SK-N-SH (cell line): ENCODE measurements at regions not wholly inside any gene's neighbourhood (a gene's known extent, or its start where the extent isn't known, plus 50 kb on each side); places are given as distances from the start of the nearest gene placed in this dataset.

ENCODE experiments used
- CTCF ChIA-PET: fragments of 300-600, 350-600 bp; formaldehyde crosslinking; extraction: SDS; loops from one replicate; lab custom pipeline; 2021; lab: Yijun Ruan, JAX
- POLR2A ChIA-PET: fragments of 350-600 bp; sonication (Branson Sonifier 250); formaldehyde crosslinking; extraction: SDS; loops from one replicate; lab custom pipeline; 2020; ENCODE audit warnings: antibody characterized with exemption, inconsistent platforms; lab: Yijun Ruan, JAX
- DNase-seq: peaks from one replicate; pipeline ENCODE4 v3.0.0; 2012
- H2AFZ ChIP-seq: fragments of 200-600 bp; sonication (generic); 2 replicates; pipeline ENCODE4 v1.8.1; 2016; ENCODE audit warnings: antibody characterized with exemption, mild to moderate bottlenecking, low read depth
- H3F3A ChIP-seq: fragments of 200-600 bp; sonication (generic); replicated peaks from 2 replicates; pipeline ENCODE3; 2016; ENCODE audit warnings: antibody characterized with exemption, mild to moderate bottlenecking; ENCODE audit not compliant: insufficient read depth
- H3K27ac ChIP-seq, 2 experiments: fragments of 200-500 bp in 1 of 2; fragments of 200-600 bp in 1 of 2; sonication (Bioruptor generic) in 1 of 2; sonication (generic), shearing (Covaris generic) in 1 of 2; 2 replicates each; pipeline versions ENCODE4 v1.5.1 to v1.6.1; 2014 to 2016; ENCODE audit warnings: low read depth in 2 of 2, inconsistent platforms in 1 of 2, low read length in 1 of 2, mild to moderate bottlenecking in 1 of 2, mixed read lengths in 1 of 2
- H3K27me3 ChIP-seq: fragments of 200-600 bp; sonication (generic), shearing (Covaris generic); 2 replicates; pipeline ENCODE4 v1.6.1; 2016; ENCODE audit warnings: mixed run types; ENCODE audit not compliant: insufficient read depth
- H3K36me3 ChIP-seq, 2 experiments: fragments of 200-500 bp in 1 of 2; fragments of 200-600 bp in 1 of 2; sonication (Bioruptor generic) in 1 of 2; sonication (generic) in 1 of 2; replicated peaks in 1 of 2; 2 replicates each; pipeline versions ENCODE3 to v1.5.1; 2014 to 2016; ENCODE audit warnings: low read length in 1 of 2, mild to moderate bottlenecking in 1 of 2; ENCODE audit not compliant: insufficient read depth in 2 of 2, control insufficient read depth in 1 of 2
- H3K4me1 ChIP-seq, 2 experiments: fragments of 200-500 bp in 1 of 2; fragments of 200-600 bp in 1 of 2; sonication (Bioruptor generic) in 1 of 2; sonication (generic), shearing (Covaris generic) in 1 of 2; 2 replicates each; pipeline versions ENCODE4 v1.5.1 to v1.6.1; 2014 to 2016; ENCODE audit warnings: low read depth in 1 of 2, low read length in 1 of 2, mixed run types in 1 of 2; ENCODE audit not compliant: insufficient read depth in 2 of 2, control insufficient read depth in 1 of 2
- H3K4me2 ChIP-seq: fragments of 200-600 bp; sonication (generic), shearing (Covaris generic); 2 replicates; pipeline ENCODE4 v1.6.1; 2017; ENCODE audit warnings: mixed run types
- H3K4me3 ChIP-seq, 2 experiments: fragments of 200-500 bp in 1 of 2; fragments of 200-600 bp in 1 of 2; sonication (Bioruptor generic) in 1 of 2; sonication (generic), shearing (Covaris generic) in 1 of 2; 2 replicates each; pipeline versions ENCODE4 v1.5.1 to v1.8.1; 2014 to 2016; ENCODE audit warnings: low read depth in 2 of 2, inconsistent platforms in 1 of 2, low read length in 1 of 2, mild to moderate bottlenecking in 1 of 2, mixed read lengths in 1 of 2, moderate library complexity in 1 of 2
- H3K79me2 ChIP-seq: fragments of 200-600 bp; sonication (generic); 2 replicates; pipeline ENCODE4 v1.8.1; 2017; ENCODE audit warnings: mild to moderate bottlenecking; ENCODE audit not compliant: insufficient read depth
- H3K9ac ChIP-seq: fragments of 200-600 bp; sonication (generic); 2 replicates; pipeline ENCODE4 v1.6.1; 2017; ENCODE audit warnings: mixed run types
- H3K9me2 ChIP-seq: fragments of 200-600 bp; sonication (generic); 2 replicates; pipeline ENCODE4 v1.6.1; 2017; ENCODE audit warnings: mixed run types
- H3K9me3 ChIP-seq: fragments of 200-600 bp; sonication (generic); 2 replicates; pipeline ENCODE4 v1.6.1; 2017; ENCODE audit warnings: mixed run types, mild to moderate bottlenecking, moderate library complexity
- H4K20me1 ChIP-seq: fragments of 200-600 bp; sonication (generic); 2 replicates; pipeline ENCODE4 v1.6.1; 2017; ENCODE audit warnings: mild to moderate bottlenecking, mixed run types; ENCODE audit not compliant: insufficient read depth
- CHD2 ChIP-seq: fragments of 150-350 bp; IDR thresholded peaks from 2 replicates; pipeline ENCODE4 v1.6.1; 2018; ENCODE audit warnings: low read length; ENCODE audit not compliant: partially characterized antibody
- ELF1 ChIP-seq: IDR thresholded peaks from 2 replicates; pipeline ENCODE4 v1.4.0; 2012
- EP300 ChIP-seq, 2 experiments: IDR thresholded peaks; 2 replicates each; pipeline versions ENCODE4 v1.4.0 to v1.6.1; 2012; ENCODE audit warnings: borderline replicate concordance in 1 of 2, low read depth in 1 of 2, low read length in 1 of 2
- EZH2phosphoT487 ChIP-seq: fragments of 200-600 bp; sonication (generic); IDR thresholded peaks from 2 replicates; pipeline ENCODE4 v1.6.1; 2017; ENCODE audit warnings: low read depth, mixed run types, mild to moderate bottlenecking, antibody characterized with exemption, moderate library complexity, borderline replicate concordance
- GATA2 ChIP-seq: sonication (generic); formaldehyde crosslinking; IDR thresholded peaks from 2 replicates; pipeline ENCODE4 v1.5.0; 2020; ENCODE audit warnings: mild to moderate bottlenecking, missing genetic modification reagents
- JUND ChIP-seq: IDR thresholded peaks from 2 replicates; pipeline ENCODE4 v1.4.0; 2012
- MEF2A ChIP-seq: IDR thresholded peaks from 2 replicates; pipeline ENCODE4 v1.4.0; 2012; ENCODE audit warnings: low read depth, borderline replicate concordance
- NFIC ChIP-seq: IDR thresholded peaks from 2 replicates; pipeline ENCODE4 v1.4.0; 2012; ENCODE audit warnings: borderline replicate concordance
- POLR2AphosphoS5 ChIP-seq: IDR thresholded peaks from 2 replicates; pipeline ENCODE4 v1.6.1; 2012; ENCODE audit warnings: low read depth, low read length
- RFX5 ChIP-seq: IDR thresholded peaks from 2 replicates; pipeline ENCODE4 v1.6.1; 2012; ENCODE audit warnings: mild to moderate bottlenecking, improper control_type of control experiment, low read length
- RXRA ChIP-seq: IDR thresholded peaks from 2 replicates; pipeline ENCODE4 v1.4.0; 2012; ENCODE audit warnings: low read depth, mild to moderate bottlenecking, borderline replicate concordance
- SIN3A ChIP-seq: IDR thresholded peaks from 2 replicates; pipeline ENCODE4 v1.6.1; 2012; ENCODE audit warnings: low read depth, mild to moderate bottlenecking, low read length, moderate library complexity, borderline replicate concordance
- SMC3 ChIP-seq: IDR thresholded peaks from 2 replicates; pipeline ENCODE4 v1.6.1; 2012; ENCODE audit warnings: low read depth, low read length, improper control_type of control experiment
- TAF1 ChIP-seq: IDR thresholded peaks from 2 replicates; pipeline ENCODE4 v1.6.1; 2012; ENCODE audit warnings: low read depth, mild to moderate bottlenecking, low read length, moderate library complexity, borderline replicate concordance
- TCF12 ChIP-seq: IDR thresholded peaks from 2 replicates; pipeline ENCODE4 v1.4.0; 2012
- YY1 ChIP-seq: IDR thresholded peaks from 2 replicates; pipeline ENCODE4 v1.4.0; 2012; ENCODE audit warnings: low read depth, mild to moderate bottlenecking
- WGBS: methylation state at CpG from one replicate; pipeline ENCODE4 v1.1.6; 2017; ENCODE audit warnings: low lambda C conversion rate; 5-methylcytosine and 5-hydroxymethylcytosine counted together
- TF ChIP-seq, protein P1 (sequence below): fragments of 150-350 bp; IDR thresholded peaks from 2 replicates; pipeline ENCODE4 v1.6.1; 2017; ENCODE audit warnings: antibody characterized with exemption, low read length, low read depth, borderline replicate concordance
- TF ChIP-seq, protein P2 (sequence below): fragments of 200-600 bp; sonication (generic); IDR thresholded peaks from 2 replicates; pipeline ENCODE4 v1.6.1; 2017; ENCODE audit warnings: antibody characterized with exemption, mild to moderate bottlenecking, moderate library complexity
- TF ChIP-seq, protein P3 (sequence below): IDR thresholded peaks from 2 replicates; pipeline ENCODE4 v1.6.1; 2012; ENCODE audit warnings: mild to moderate bottlenecking, low read depth, low read length, moderate library complexity
- TF ChIP-seq, protein P4 (sequence below): IDR thresholded peaks from 2 replicates; pipeline ENCODE4 v1.4.0; 2012; ENCODE audit warnings: low read depth, borderline replicate concordance

DNA sequence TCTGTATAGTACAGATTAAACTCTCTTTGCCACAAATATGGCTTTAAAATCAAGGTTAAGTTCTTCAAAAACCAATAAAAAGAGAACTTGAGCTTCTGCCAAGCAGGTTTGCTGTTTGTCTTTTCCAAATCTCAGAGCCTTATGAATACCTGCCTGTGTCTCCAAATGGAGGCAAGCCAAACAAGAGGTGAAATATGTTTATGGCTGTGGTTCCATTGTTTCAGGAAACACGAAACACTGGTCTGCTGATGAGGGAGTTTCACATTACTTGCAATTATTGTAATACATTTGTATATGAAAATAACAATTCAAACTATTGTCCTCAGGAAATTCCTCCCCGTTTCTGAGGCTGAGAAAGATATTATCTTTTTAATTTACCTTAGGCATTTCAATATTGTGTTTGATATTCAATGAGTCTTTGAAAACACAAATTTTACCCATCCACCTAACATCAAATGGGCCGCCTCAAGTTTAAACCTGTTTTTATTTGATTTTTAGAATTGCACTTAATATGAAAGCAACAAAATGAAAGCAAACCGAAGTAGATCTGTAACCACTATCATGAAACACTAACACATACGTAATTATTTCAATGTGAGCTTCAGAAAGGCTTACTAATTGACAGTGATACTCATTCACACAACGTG lies 359.3 kb downstream of the HGF start:
- peak overlapping the region; percentile 38; the same call in 1 of the 2 replicates for H2AFZ ChIP-seq
- no peaks in the 10 kb centered on the region for H3K79me2 ChIP-seq
- CTCF ChIA-PET = interaction anchor here (1.0 kb wide), 1 partner anchor 37 kb away, joined by 3 read pairs; no protein-coding TSS in a partner anchor

DNA sequence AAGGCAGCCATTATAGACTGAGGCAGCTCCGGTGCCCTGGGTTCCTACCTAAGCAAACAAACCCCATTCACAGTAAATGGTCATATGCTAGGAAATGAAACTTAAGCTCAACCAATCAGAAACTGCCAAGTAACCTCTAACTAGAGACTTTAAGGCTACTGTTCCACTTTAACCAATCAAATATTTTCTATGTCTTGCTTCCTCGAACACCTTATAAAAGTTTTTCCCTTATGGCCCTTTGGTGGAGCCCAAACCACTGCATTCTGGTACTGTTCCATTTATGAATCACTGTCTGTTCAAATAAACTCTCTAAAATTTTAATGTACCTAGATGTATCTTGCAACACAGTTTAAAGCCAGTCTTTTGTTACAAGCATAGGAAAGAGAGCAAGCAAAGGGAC lies 361.1 kb downstream of the HGF start:
- Histone ChIP-seq H3K4me2 (no peak overlapping the region), H3K27ac (no peak overlapping the region), H4K20me1 (no peaks in the 10 kb centered on the region), H2AFZ (no peak overlapping the region), H3F3A (no peaks in the 10 kb centered on the region), H3K79me2 (no peaks in the 10 kb centered on the region), H3K9me2 (no peaks in the 10 kb centered on the region), H3K9ac (no peak overlapping the region), H3K9me3 (no peaks in the 10 kb centered on the region), H3K27me3 (no peaks in the 10 kb centered on the region), H3K36me3 (no peaks in the 10 kb centered on the region), H3K4me3 (no peak overlapping the region), H3K4me1 (no peaks in the 10 kb centered on the region; a peak in 1 of 4 replicates)
- POLR2A ChIA-PET = no interaction called here
- 96% methylated on average over 2 of the region's 2 CpGs for WGBS
- DNase-seq = no peak
- TF ChIP-seq, protein P1, sequence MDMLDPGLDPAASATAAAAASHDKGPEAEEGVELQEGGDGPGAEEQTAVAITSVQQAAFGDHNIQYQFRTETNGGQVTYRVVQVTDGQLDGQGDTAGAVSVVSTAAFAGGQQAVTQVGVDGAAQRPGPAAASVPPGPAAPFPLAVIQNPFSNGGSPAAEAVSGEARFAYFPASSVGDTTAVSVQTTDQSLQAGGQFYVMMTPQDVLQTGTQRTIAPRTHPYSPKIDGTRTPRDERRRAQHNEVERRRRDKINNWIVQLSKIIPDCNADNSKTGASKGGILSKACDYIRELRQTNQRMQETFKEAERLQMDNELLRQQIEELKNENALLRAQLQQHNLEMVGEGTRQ = no peak
- TF ChIP-seq SIN3A = no peak
- TF ChIP-seq NFIC = no peak
- no peak for TF ChIP-seq RXRA
- no peak for TF ChIP-seq TAF1
- TF ChIP-seq JUND = no peak
- TF ChIP-seq, protein P2, sequence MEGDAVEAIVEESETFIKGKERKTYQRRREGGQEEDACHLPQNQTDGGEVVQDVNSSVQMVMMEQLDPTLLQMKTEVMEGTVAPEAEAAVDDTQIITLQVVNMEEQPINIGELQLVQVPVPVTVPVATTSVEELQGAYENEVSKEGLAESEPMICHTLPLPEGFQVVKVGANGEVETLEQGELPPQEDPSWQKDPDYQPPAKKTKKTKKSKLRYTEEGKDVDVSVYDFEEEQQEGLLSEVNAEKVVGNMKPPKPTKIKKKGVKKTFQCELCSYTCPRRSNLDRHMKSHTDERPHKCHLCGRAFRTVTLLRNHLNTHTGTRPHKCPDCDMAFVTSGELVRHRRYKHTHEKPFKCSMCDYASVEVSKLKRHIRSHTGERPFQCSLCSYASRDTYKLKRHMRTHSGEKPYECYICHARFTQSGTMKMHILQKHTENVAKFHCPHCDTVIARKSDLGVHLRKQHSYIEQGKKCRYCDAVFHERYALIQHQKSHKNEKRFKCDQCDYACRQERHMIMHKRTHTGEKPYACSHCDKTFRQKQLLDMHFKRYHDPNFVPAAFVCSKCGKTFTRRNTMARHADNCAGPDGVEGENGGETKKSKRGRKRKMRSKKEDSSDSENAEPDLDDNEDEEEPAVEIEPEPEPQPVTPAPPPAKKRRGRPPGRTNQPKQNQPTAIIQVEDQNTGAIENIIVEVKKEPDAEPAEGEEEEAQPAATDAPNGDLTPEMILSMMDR = no peak
- no peak for TF ChIP-seq POLR2AphosphoS5
- TF ChIP-seq TCF12 = no peak
- TF ChIP-seq RFX5 = no peak
- no peak for TF ChIP-seq GATA2 (CRISPR knock-in tag)
- no peak for TF ChIP-seq MEF2A
- TF ChIP-seq, protein P3, sequence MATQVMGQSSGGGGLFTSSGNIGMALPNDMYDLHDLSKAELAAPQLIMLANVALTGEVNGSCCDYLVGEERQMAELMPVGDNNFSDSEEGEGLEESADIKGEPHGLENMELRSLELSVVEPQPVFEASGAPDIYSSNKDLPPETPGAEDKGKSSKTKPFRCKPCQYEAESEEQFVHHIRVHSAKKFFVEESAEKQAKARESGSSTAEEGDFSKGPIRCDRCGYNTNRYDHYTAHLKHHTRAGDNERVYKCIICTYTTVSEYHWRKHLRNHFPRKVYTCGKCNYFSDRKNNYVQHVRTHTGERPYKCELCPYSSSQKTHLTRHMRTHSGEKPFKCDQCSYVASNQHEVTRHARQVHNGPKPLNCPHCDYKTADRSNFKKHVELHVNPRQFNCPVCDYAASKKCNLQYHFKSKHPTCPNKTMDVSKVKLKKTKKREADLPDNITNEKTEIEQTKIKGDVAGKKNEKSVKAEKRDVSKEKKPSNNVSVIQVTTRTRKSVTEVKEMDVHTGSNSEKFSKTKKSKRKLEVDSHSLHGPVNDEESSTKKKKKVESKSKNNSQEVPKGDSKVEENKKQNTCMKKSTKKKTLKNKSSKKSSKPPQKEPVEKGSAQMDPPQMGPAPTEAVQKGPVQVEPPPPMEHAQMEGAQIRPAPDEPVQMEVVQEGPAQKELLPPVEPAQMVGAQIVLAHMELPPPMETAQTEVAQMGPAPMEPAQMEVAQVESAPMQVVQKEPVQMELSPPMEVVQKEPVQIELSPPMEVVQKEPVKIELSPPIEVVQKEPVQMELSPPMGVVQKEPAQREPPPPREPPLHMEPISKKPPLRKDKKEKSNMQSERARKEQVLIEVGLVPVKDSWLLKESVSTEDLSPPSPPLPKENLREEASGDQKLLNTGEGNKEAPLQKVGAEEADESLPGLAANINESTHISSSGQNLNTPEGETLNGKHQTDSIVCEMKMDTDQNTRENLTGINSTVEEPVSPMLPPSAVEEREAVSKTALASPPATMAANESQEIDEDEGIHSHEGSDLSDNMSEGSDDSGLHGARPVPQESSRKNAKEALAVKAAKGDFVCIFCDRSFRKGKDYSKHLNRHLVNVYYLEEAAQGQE = no peak
- TF ChIP-seq, protein P4, sequence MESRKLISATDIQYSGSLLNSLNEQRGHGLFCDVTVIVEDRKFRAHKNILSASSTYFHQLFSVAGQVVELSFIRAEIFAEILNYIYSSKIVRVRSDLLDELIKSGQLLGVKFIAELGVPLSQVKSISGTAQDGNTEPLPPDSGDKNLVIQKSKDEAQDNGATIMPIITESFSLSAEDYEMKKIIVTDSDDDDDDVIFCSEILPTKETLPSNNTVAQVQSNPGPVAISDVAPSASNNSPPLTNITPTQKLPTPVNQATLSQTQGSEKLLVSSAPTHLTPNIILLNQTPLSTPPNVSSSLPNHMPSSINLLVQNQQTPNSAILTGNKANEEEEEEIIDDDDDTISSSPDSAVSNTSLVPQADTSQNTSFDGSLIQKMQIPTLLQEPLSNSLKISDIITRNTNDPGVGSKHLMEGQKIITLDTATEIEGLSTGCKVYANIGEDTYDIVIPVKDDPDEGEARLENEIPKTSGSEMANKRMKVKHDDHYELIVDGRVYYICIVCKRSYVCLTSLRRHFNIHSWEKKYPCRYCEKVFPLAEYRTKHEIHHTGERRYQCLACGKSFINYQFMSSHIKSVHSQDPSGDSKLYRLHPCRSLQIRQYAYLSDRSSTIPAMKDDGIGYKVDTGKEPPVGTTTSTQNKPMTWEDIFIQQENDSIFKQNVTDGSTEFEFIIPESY = no peak
- CTCF ChIA-PET = no interaction called here

More for the DNA sequence above, 359.3 kb downstream of the HGF start:
- Histone ChIP-seq H3K4me1 (no peaks in the 10 kb centered on the region; a peak in 2 of 4 replicates), H3K27me3 (no peaks in the 10 kb centered on the region), H3K9ac (no peak overlapping the region), H3K9me3 (no peaks in the 10 kb centered on the region), H3K27ac (no peak overlapping the region), H3K4me2 (no peak overlapping the region), H3K9me2 (no peaks in the 10 kb centered on the region), H3K4me3 (no peak overlapping the region), H4K20me1 (no peaks in the 10 kb centered on the region), H3K36me3 (no peaks in the 10 kb centered on the region), H3F3A (no peaks in the 10 kb centered on the region)
- no peak for TF ChIP-seq SMC3
- no peak for TF ChIP-seq JUND
- no peak for TF ChIP-seq YY1
- TF ChIP-seq NFIC = no peak
- no peak for TF ChIP-seq TAF1
- no peak for TF ChIP-seq ELF1
- no peak for TF ChIP-seq EP300 (IDR thresholded peaks at IDR 0.05; ENCODE audit: borderline replicate concordance in 1 of 2, low read depth in 1 of 2, low read length in 1 of 2)
- TF ChIP-seq EZH2phosphoT487 = no peak
- TF ChIP-seq CHD2 = no peak
- WGBS = 75% methylated on average over 6 of the region's 6 CpGs
- POLR2A ChIA-PET = no interaction called here
- DNase-seq = no peak
